Stimulated activated CD4-positive, alpha-beta T cell treated with anti-CD3 and anti-CD28 coated beads, Interleukin-12 subunit alpha, Interleukin-12 subunit beta, amount 100 ng/mL, for 48 hours (primary cell): ENCODE measurements at regions not wholly inside any gene's neighbourhood (a gene's known extent, or its start where the extent isn't known, plus 50 kb on each side); places are given as distances from the start of the nearest gene placed in this dataset.

Experiments
- DNase-seq, 3 donors: peaks; one replicate each; pipeline ENCODE4 v3.0.0-alpha.2; 2020; ENCODE audit warnings: low read depth in 2 of 3, low spot score in 1 of 3

GRCh38 chr13:73598020-73598712 is 536.0 kb downstream of the KLF12 start:
- no peak for DNase-seq

GRCh38 chr13:73596382-73596781 is 537.6 kb downstream of the KLF5 start:
- DNase-seq: no peak

GRCh38 chr13:73593199-73593765 is 534.5 kb downstream of the KLF5 start:
- no peak for DNase-seq

GRCh38 chr13:73591861-73592260 is 533.1 kb downstream of the KLF5 start:
- DNase-seq: no peak

GRCh38 chr13:73590795-73591194 is 532.0 kb downstream of the KLF5 start:
- DNase-seq: no peak

- no peak for DNase-seq
These were observed 526.4 kb downstream of the KLF5 start for GRCh38 chr13:73585236-73585635.

- DNase-seq: no peak
These were observed 524.5 kb downstream of the KLF5 start for GRCh38 chr13:73583331-73583730.

GRCh38 chr13:73580513-73581267 is 521.9 kb downstream of the KLF5 start:
- DNase-seq: no peak

GRCh38 chr13:73579574-73580274 is 520.9 kb downstream of the KLF5 start:
- no peak for DNase-seq

- DNase-seq: no peak
These were observed 519.6 kb downstream of the KLF5 start for GRCh38 chr13:73578251-73578875.

- no peak for DNase-seq
These were observed 517.5 kb downstream of the KLF5 start for GRCh38 chr13:73576291-73576690.

GRCh38 chr13:73572824-73573223 is 514.0 kb downstream of the KLF5 start:
- no peak for DNase-seq

- DNase-seq: no peak
These were observed 512.6 kb downstream of the KLF5 start for GRCh38 chr13:73571376-73571775.

GRCh38 chr13:73556902-73557301 is 498.1 kb downstream of the KLF5 start:
- DNase-seq: no peak

GRCh38 chr13:73556128-73556527 is 497.3 kb downstream of the KLF5 start:
- DNase-seq: no peak

GRCh38 chr13:73551736-73552135 is 492.9 kb downstream of the KLF5 start:
- DNase-seq: no peak

GRCh38 chr13:73549717-73550116 is 490.9 kb downstream of the KLF5 start:
- DNase-seq: no peak

- DNase-seq: no peak
These were observed 489.6 kb downstream of the KLF5 start for GRCh38 chr13:73548449-73548848.

- no peak for DNase-seq
These were observed 488.4 kb downstream of the KLF5 start for GRCh38 chr13:73547239-73547638.

- no peak for DNase-seq
These were observed 485.4 kb downstream of the KLF5 start for GRCh38 chr13:73544175-73544574.

GRCh38 chr13:73542446-73542845 is 483.6 kb downstream of the KLF5 start:
- DNase-seq: no peak
